ENCODE measurements at regions not wholly inside any gene's neighbourhood (a gene's known extent, or its start where the extent isn't known, plus 50 kb on each side); places are given as distances from the start of the nearest gene placed in this dataset.
A peak's percentile ranks its signal among the peaks of the same experiment; 100 is the strongest.
"Not testable (repeated sequence)": the region's sequence is repeated elsewhere in the genome, so short reads cannot be mapped to it uniquely, and the experiment has no call there.

DNA sequence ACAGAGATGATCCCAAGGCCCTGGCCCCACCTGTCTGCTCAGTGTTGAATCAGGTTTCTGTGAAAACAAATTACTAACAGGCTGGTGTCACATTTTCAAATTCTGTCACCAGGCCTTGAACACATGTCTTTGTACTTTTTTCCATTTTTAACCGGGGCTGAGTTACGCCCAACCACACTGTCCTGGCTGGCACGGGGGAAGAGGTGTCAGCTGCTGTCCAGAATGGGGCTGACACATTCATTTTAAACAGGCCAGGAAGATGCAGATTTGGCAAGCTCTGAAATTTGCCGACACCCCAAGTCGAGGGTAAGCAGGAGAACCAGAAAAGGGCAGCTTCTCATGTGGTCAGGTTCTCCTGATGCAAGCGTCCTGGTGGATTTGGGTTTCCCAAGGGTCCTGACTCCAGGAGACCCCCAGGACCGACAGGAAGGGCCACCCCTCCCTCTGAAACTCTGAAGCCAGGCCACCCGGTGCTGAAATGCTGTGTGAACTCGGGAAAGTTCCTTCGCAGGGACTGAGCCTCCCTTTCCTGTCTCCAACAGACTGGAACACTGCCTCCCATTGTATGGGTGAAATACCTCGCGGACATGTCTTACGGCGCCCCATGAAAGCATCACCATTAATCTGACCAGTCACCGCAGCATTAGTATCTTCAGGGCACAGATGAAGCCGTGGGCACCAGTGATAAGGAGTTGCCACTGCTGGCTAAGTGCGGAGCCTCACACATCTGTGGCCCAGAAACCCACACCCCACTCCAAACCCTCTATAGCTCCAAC is 90.5 kb upstream of the METTL9 start:
- H3K9me3 ChIP-seq (ENCODE audit: control insufficient read depth in 2 of 2, low read length in 2 of 2); H3K4me3 ChIP-seq (ENCODE audit: low read length in 2 of 2); H3K27me3 ChIP-seq (ENCODE audit: control insufficient read depth in 2 of 2, insufficient read depth in 2 of 2, low read length in 2 of 2); H3K36me3 ChIP-seq (ENCODE audit: control insufficient read depth in 2 of 2, insufficient read depth in 2 of 2, low read length in 2 of 2); H3K9ac ChIP-seq (ENCODE audit: low read depth in 1 of 2, low read length in 2 of 2): not testable (repeated sequence)
- Histone ChIP-seq H3K27ac (ENCODE audit: low read depth in 2 of 2, low read length in 2 of 2) (peak overlapping the region in 1 of 2 donors; percentile 32), H3K4me1 (ENCODE audit: control insufficient read depth in 2 of 2, insufficient read depth in 2 of 2, low read length in 2 of 2) (peaks cover 39 to 40% of the 10 kb centered on the region in 2 donors)

DNA sequence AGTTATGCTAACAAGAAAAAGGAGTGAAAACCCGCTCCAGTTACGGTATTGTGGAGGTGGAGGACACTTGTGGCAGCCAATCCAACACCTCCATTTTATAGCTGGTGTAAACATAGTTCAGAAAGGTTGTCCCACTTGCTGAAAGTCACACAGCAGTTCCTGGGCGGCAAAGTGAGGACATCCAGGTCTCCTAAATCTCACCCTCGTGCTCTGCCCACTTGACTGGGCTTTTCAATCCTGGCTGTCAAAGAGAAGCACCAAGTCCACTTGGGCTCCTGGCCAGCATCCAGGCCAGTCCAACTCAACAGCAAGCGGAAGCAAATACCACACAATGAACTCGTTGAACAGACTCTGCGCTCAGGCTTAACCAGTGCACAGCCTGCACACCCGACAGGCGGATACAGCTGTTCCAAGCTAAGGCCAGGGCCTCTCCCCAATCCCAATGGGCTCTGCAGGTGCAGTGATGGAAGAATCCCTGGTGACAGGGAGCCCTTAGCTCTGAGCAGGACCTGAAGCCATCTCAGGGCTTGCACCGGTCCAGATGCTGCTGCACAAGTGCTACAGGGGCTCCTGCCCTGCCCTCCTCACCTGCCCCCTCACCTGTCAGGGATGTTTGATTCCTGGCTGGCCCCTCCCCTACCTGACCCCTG is 89.8 kb upstream of the METTL9 start:
- not testable (repeated sequence) for H3K27ac ChIP-seq (ENCODE audit: low read depth in 2 of 2, low read length in 2 of 2); H3K9ac ChIP-seq (ENCODE audit: low read depth in 1 of 2, low read length in 2 of 2); H3K36me3 ChIP-seq (ENCODE audit: control insufficient read depth in 2 of 2, insufficient read depth in 2 of 2, low read length in 2 of 2); H3K4me3 ChIP-seq (ENCODE audit: low read length in 2 of 2); H3K27me3 ChIP-seq (ENCODE audit: control insufficient read depth in 2 of 2, insufficient read depth in 2 of 2, low read length in 2 of 2); H3K9me3 ChIP-seq (ENCODE audit: control insufficient read depth in 2 of 2, low read length in 2 of 2)
- peaks cover 40 to 44% of the 10 kb centered on the region in 2 donors for H3K4me1 ChIP-seq (ENCODE audit: control insufficient read depth in 2 of 2, insufficient read depth in 2 of 2, low read length in 2 of 2)

DNA sequence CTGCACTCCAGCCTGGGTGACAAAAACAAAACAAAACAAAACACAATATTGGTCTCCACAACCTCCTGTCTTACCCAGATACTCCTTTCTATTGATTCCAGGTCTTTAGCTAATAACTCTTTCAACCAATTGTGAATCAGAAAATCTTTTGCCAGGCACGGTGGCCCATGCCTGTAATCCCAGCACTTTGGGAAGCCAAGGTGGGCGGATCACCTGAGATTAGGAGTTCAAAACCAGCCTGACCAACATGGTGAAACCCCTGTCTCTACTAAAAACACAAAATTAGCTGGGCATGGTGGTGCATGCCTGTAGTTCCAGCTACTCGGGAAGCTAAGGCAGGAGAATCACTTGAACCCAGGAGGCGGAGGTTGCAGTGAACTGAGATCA is 88.5 kb upstream of the METTL9 start:
- not testable (repeated sequence) for H3K9me3 ChIP-seq (ENCODE audit: control insufficient read depth in 2 of 2, low read length in 2 of 2); H3K4me3 ChIP-seq (ENCODE audit: low read length in 2 of 2); H3K27me3 ChIP-seq (ENCODE audit: control insufficient read depth in 2 of 2, insufficient read depth in 2 of 2, low read length in 2 of 2); H3K9ac ChIP-seq (ENCODE audit: low read depth in 1 of 2, low read length in 2 of 2); H3K27ac ChIP-seq (ENCODE audit: low read depth in 2 of 2, low read length in 2 of 2); H3K36me3 ChIP-seq (ENCODE audit: control insufficient read depth in 2 of 2, insufficient read depth in 2 of 2, low read length in 2 of 2)
- peaks cover 35 to 44% of the 10 kb centered on the region in 2 donors for H3K4me1 ChIP-seq (ENCODE audit: control insufficient read depth in 2 of 2, insufficient read depth in 2 of 2, low read length in 2 of 2)

DNA sequence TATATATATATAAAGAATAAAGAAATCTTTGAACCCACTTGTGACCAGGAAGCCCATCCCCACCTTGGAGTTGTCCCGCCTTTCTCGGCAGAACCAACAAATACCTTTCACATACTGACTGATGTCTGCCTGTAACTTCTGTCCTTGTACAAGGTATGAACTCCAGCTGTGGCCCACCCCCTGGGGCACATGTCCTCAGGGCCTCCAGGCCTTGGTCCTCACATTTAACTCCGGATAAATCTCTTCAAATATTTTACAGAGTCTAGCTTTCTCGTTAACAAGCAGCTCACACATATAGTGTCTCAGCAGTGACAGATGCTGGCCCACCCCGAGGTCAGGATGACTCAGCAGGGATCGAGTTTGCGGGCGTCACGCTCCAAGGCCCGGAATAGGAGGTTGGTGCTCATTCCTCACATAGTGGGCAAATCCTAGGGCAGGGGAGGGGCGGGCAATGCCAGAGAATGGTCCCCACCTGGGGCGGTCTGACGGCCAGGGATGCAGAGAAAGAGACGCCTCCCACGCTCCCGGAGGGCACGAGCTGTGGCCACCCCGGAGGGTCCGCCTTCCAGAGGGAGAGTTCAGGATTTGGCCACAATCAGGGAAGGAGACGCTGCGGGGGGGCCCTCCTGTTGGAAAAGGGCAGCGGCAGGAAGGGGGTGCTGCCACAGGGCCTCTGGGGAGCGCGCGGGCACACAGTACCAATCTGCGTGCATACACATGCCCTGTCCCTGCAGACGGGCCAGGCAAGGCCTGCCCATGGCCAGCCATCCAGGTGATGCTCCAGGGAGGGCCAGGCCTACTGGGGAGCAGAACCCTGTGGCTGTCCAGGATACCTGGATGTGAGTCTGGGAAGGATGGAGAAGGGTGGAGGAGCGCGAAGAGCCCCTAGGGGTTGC is 87.8 kb upstream of the METTL9 start:
- Histone ChIP-seq H3K4me1 (ENCODE audit: control insufficient read depth in 2 of 2, insufficient read depth in 2 of 2, low read length in 2 of 2) (peaks cover 30 to 40% of the 10 kb centered on the region in 2 donors), H3K27ac (ENCODE audit: low read depth in 2 of 2, low read length in 2 of 2) (peak overlapping the region; percentile 34 to 43)
- not testable (repeated sequence) for H3K27me3 ChIP-seq (ENCODE audit: control insufficient read depth in 2 of 2, insufficient read depth in 2 of 2, low read length in 2 of 2); H3K36me3 ChIP-seq (ENCODE audit: control insufficient read depth in 2 of 2, insufficient read depth in 2 of 2, low read length in 2 of 2); H3K9me3 ChIP-seq (ENCODE audit: control insufficient read depth in 2 of 2, low read length in 2 of 2); H3K4me3 ChIP-seq (ENCODE audit: low read length in 2 of 2); H3K9ac ChIP-seq (ENCODE audit: low read depth in 1 of 2, low read length in 2 of 2)

DNA sequence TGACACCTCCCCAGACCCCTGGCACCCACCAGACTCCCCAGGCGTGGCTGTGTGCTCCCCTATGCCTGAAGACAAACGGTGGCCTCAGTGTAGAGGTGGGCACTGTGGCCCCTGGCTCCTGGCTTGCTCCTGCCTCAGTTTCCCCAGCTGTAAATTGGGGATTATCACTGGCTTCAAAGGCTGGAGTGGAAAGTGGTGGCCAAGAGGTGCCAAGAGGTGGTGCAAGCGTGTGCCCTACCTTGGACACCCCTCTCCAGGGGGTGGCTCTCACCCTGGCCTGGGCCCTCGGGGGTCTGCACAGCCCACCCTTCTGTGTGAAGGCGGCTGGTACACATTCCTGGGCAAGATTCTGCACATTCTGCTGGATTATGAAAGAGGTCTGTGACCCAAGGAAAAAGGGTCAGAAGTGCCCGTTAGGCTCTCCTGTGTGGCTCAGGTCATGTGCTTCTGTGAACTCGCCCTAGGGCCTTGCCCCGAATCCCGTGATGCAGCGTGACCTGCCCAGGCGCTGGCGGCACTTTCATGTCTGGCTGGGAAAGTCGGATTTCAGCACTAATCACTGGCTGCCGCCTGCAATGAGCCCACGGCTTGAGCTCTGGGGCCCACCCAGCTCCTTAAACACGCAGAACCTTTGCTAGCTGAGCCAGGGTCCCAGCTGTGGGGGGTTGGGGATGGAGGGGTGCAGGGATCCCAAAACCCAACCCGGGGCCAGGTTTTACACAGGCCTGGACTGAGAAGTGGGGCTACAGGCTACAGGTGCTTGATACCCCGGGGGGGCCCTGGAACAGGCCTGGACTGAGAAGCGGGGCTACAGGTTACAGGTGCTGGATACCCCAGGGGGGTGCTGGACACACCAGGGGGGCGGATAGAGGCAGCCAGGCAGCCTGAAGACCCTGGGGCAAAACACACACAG is 86.8 kb upstream of the METTL9 start:
- H3K27ac ChIP-seq (ENCODE audit: low read depth in 2 of 2, low read length in 2 of 2), result peak overlapping the region in 1 of 2 donors; percentile 43
- H3K4me3 ChIP-seq (ENCODE audit: low read length in 2 of 2); H3K9me3 ChIP-seq (ENCODE audit: control insufficient read depth in 2 of 2, low read length in 2 of 2); H3K27me3 ChIP-seq (ENCODE audit: control insufficient read depth in 2 of 2, insufficient read depth in 2 of 2, low read length in 2 of 2); H3K36me3 ChIP-seq (ENCODE audit: control insufficient read depth in 2 of 2, insufficient read depth in 2 of 2, low read length in 2 of 2); H3K9ac ChIP-seq (ENCODE audit: low read depth in 1 of 2, low read length in 2 of 2): not testable (repeated sequence)
- H3K4me1 ChIP-seq (ENCODE audit: control insufficient read depth in 2 of 2, insufficient read depth in 2 of 2, low read length in 2 of 2), result peaks cover 22 to 33% of the 10 kb centered on the region in 2 donors

DNA sequence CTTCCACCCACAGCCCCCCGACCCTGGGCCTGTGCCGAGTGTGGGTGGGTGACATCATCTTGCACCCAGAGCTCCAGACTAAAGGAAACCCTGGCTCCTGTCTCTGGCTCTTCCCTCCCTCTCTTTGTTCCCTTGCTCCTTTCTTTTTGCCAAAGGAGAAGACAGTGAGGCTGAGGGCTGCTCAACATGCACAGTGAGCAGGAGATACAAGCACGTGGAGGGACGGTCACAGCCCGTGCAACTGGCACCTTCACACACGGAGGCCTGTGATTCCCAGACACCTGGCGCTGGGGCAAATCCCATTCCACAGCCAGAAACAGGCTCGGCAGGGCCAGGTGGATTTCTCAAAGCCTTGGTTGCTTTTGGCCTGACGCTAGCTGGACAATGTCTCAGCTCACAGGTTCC is 86.0 kb upstream of the METTL9 start:
- not testable (repeated sequence) for H3K9me3 ChIP-seq (ENCODE audit: control insufficient read depth in 2 of 2, low read length in 2 of 2); H3K9ac ChIP-seq (ENCODE audit: low read depth in 1 of 2, low read length in 2 of 2); H3K4me3 ChIP-seq (ENCODE audit: low read length in 2 of 2); H3K36me3 ChIP-seq (ENCODE audit: control insufficient read depth in 2 of 2, insufficient read depth in 2 of 2, low read length in 2 of 2); H3K27me3 ChIP-seq (ENCODE audit: control insufficient read depth in 2 of 2, insufficient read depth in 2 of 2, low read length in 2 of 2)
- H3K4me1 ChIP-seq (ENCODE audit: control insufficient read depth in 2 of 2, insufficient read depth in 2 of 2, low read length in 2 of 2), result peaks cover 22 to 32% of the 10 kb centered on the region in 2 donors
- peak overlapping the region in 1 of 2 donors; percentile 58 for H3K27ac ChIP-seq (ENCODE audit: low read depth in 2 of 2, low read length in 2 of 2)

DNA sequence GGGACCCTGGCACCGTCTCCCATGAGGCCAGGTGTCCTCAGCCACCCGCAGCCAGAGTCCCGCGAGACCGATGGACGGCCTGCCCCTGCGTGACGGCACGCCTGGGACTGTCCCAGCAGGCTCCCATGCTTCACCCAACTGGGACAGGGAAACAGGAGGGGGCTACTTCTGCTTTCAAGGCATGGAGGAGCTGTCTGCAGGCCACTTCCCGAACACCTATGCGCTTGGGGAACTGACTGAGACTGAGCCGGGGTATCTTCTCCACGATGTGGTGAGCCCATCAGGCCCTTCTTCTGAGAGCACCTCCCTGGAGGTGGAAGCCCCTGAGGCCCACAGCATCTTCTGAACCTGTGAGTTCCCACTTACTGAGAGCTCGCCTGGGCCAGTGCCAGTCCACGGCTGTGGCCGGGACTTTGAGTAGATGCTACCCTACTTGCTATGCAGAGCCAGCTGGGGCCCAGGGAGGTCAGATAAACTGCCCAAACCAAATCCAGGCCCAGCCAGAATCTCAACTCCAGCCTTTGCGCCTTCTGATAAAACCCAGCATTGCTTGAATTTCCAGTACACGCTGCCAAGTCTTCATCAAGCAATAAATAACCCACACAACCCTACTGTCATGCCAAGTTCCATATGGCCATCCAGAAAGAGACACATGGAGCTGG is 85.4 kb upstream of the METTL9 start:
- H3K4me1 ChIP-seq (ENCODE audit: control insufficient read depth in 2 of 2, insufficient read depth in 2 of 2, low read length in 2 of 2), result peaks cover 23 to 32% of the 10 kb centered on the region in 2 donors
- not testable (repeated sequence) for H3K9ac ChIP-seq (ENCODE audit: low read depth in 1 of 2, low read length in 2 of 2); H3K4me3 ChIP-seq (ENCODE audit: low read length in 2 of 2); H3K36me3 ChIP-seq (ENCODE audit: control insufficient read depth in 2 of 2, insufficient read depth in 2 of 2, low read length in 2 of 2); H3K27me3 ChIP-seq (ENCODE audit: control insufficient read depth in 2 of 2, insufficient read depth in 2 of 2, low read length in 2 of 2); H3K9me3 ChIP-seq (ENCODE audit: control insufficient read depth in 2 of 2, low read length in 2 of 2)
- H3K27ac ChIP-seq (ENCODE audit: low read depth in 2 of 2, low read length in 2 of 2), result peak overlapping the region; percentile 7 to 58

DNA sequence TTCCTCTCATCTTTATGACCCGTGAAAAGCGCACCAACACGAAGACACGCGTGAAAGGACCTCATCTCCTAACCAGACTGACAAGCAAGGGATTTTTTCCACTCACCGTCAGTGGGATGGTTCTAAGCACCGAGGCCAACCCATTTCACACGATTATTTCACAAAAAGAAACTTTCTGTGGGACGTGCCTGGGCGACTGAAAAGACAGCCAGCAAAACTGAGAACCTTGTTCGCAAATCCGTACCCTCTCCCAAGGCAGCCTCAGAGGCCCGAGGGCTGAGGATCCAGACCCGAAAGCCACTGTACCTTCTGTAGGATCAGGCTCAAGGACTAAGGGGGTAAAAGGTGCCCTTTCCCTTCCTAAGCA is 84.9 kb upstream of the METTL9 start:
- H3K4me1 ChIP-seq (ENCODE audit: control insufficient read depth in 2 of 2, insufficient read depth in 2 of 2, low read length in 2 of 2), result peaks cover 23 to 32% of the 10 kb centered on the region in 2 donors
- H3K36me3 ChIP-seq (ENCODE audit: control insufficient read depth in 2 of 2, insufficient read depth in 2 of 2, low read length in 2 of 2); H3K9ac ChIP-seq (ENCODE audit: low read depth in 1 of 2, low read length in 2 of 2); H3K4me3 ChIP-seq (ENCODE audit: low read length in 2 of 2); H3K9me3 ChIP-seq (ENCODE audit: control insufficient read depth in 2 of 2, low read length in 2 of 2); H3K27me3 ChIP-seq (ENCODE audit: control insufficient read depth in 2 of 2, insufficient read depth in 2 of 2, low read length in 2 of 2): not testable (repeated sequence)
- H3K27ac ChIP-seq (ENCODE audit: low read depth in 2 of 2, low read length in 2 of 2), result peak overlapping the region in 1 of 2 donors; percentile 7

DNA sequence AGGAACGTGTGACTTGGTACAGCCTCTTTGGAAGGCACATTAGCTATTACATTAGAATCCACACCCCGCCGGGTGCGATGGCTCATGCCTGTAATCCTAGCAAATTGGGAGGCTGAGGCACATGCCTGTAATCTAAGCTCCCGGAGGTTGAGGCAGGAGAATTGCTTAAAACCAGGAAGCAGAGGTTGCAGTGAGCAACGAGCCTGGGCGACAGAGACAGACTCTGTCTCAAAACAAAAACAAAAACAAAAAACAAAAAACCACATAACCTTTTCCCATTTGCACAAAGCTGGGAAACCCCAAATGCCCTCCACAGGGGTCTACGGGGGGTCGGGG is 82.7 kb upstream of the METTL9 start:
- H3K4me3 ChIP-seq (ENCODE audit: low read length in 2 of 2), result not testable (repeated sequence)

More for the DNA sequence above, 82.7 kb upstream of the METTL9 start:
- H3K27ac ChIP-seq (ENCODE audit: low read depth in 2 of 2, low read length in 2 of 2); H3K36me3 ChIP-seq (ENCODE audit: control insufficient read depth in 2 of 2, insufficient read depth in 2 of 2, low read length in 2 of 2); H3K9me3 ChIP-seq (ENCODE audit: control insufficient read depth in 2 of 2, low read length in 2 of 2); H3K27me3 ChIP-seq (ENCODE audit: control insufficient read depth in 2 of 2, insufficient read depth in 2 of 2, low read length in 2 of 2); H3K9ac ChIP-seq (ENCODE audit: low read depth in 1 of 2, low read length in 2 of 2): not testable (repeated sequence)
- peaks cover 23 to 29% of the 10 kb centered on the region in 2 donors for H3K4me1 ChIP-seq (ENCODE audit: control insufficient read depth in 2 of 2, insufficient read depth in 2 of 2, low read length in 2 of 2)

Data from mucosa of rectum (tissue), 2 donors.